Transverse colon (tissue), 4 donors: ENCODE measurements at regions not wholly inside any gene's neighbourhood (a gene's known extent, or its start where the extent isn't known, plus 50 kb on each side); places are given as distances from the start of the nearest gene placed in this dataset.

Source experiments
- CTCF ChIP-seq, 5 experiments: fragments of 200-600 bp in 3 of 5; fragments of 450-650 bp in 2 of 5; sonication (generic) in 3 of 5; IDR thresholded peaks; 1 replicate in 2 of 5; 2 replicates in 3 of 5; pipeline ENCODE4 v1.5.1; 2016 to 2017; ENCODE audit warnings: antibody characterized with exemption in 5 of 5, inconsistent platforms in 3 of 5, mild to moderate bottlenecking in 2 of 5, moderate library complexity in 1 of 5
- EP300 ChIP-seq: sonication (generic); formaldehyde crosslinking; IDR thresholded peaks from one replicate; pipeline ENCODE4 v1.6.1; 2017; ENCODE audit warnings: antibody characterized with exemption, low read depth
- POLR2A ChIP-seq: fragments of 450-650 bp; IDR thresholded peaks from one replicate; pipeline ENCODE4 v1.6.1; 2016; ENCODE audit warnings: antibody characterized with exemption, mild to moderate bottlenecking, moderate library complexity
- POLR2AphosphoS5 ChIP-seq, 3 donors: sonication (generic); formaldehyde crosslinking; IDR thresholded peaks; one replicate each; pipeline ENCODE4 v1.6.1; 2016; ENCODE audit warnings: antibody characterized with exemption in 3 of 3

GRCh38 chr1:191578281-191578680 lies 580.0 kb upstream of the RGS18 start:
- TF ChIP-seq CTCF (IDR thresholded peaks at IDR 0.05), result no peak
- TF ChIP-seq POLR2AphosphoS5 (IDR thresholded peaks at IDR 0.05), result no peak
- no peak for TF ChIP-seq EP300
- TF ChIP-seq POLR2A, result no peak
